MG63 (cell line): ENCODE measurements at regions not wholly inside any gene's neighbourhood (a gene's known extent, or its start where the extent isn't known, plus 50 kb on each side); places are given as distances from the start of the nearest gene placed in this dataset.

ENCODE experiments used
- DNase-seq: peaks from one replicate; pipeline ENCODE4 v3.0.0-alpha.2; 2020
- H3K27me3 ChIP-seq: fragments of 250-450 bp; sonication (Bioruptor Pico); 2 replicates; pipeline ENCODE4 v1.5.1; 2020; ENCODE audit warnings: mild to moderate bottlenecking, moderate library complexity
- H3K36me3 ChIP-seq: fragments of 250-450 bp; sonication (Bioruptor Pico); 2 replicates; pipeline ENCODE4 v1.5.1; 2020; ENCODE audit warnings: mild to moderate bottlenecking, moderate library complexity
- H3K4me3 ChIP-seq: fragments of 250-450 bp; sonication (Bioruptor Pico); 2 replicates; pipeline ENCODE4 v1.5.1; 2020; ENCODE audit warnings: mild to moderate bottlenecking, moderate library complexity
- H3K9me3 ChIP-seq: fragments of 250-450 bp; sonication (Bioruptor Pico); 2 replicates; pipeline ENCODE4 v1.5.1; 2020; ENCODE audit warnings: mild to moderate bottlenecking, moderate library complexity

DNA sequence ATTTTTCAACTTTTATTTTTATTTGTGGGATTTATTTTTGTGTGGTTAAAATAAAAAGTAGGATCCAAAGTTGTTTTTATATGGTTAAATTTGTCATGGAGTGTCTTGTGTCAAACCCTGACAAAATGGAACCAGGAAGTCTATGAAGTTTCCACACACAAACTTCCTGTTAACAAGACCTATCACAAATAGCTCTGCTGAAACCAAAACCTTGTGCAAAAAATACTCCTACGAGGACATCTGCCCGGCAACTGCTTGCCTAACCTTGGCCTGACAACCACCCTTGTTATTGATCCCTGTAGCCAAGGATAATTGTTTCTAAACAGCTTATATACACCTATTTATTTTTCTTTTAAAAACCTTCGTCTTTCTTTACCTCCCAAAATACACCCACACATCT lies 389.6 kb downstream of the TRIB2 start:
- no peaks in the 10 kb centered on the region for H3K9me3 ChIP-seq
- DNase-seq: no peak

DNA sequence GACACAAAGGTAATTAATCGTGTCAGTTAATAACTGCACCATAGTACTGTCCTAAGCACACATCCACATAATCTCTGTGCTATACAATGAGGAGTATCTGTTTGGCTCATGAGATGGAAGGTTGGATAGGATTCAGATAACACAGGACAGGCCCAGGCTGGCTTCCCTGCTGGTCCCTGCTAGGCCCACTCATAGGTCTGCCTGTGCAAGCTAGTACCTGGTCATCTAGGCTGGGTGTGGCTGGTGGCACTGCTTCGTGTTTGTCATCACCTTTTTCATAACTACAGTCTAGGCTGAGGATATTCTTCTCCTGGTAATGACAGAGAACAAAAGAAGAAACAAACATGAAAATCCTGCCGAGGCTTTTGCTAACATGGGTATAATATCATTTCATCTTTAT lies 392.8 kb downstream of the TRIB2 start:
- peaks cover 15% of the 10 kb centered on the region for H3K27me3 ChIP-seq
- no peaks in the 10 kb centered on the region for H3K36me3 ChIP-seq
- no peaks in the 10 kb centered on the region for H3K9me3 ChIP-seq
- H3K4me3 ChIP-seq: no peak overlapping the region
- no peak for DNase-seq

More for the DNA sequence above, 389.6 kb downstream of the TRIB2 start:
- H3K27me3 ChIP-seq: peaks cover 42% of the 10 kb centered on the region
- no peak overlapping the region for H3K4me3 ChIP-seq
- H3K36me3 ChIP-seq: no peaks in the 10 kb centered on the region

DNA sequence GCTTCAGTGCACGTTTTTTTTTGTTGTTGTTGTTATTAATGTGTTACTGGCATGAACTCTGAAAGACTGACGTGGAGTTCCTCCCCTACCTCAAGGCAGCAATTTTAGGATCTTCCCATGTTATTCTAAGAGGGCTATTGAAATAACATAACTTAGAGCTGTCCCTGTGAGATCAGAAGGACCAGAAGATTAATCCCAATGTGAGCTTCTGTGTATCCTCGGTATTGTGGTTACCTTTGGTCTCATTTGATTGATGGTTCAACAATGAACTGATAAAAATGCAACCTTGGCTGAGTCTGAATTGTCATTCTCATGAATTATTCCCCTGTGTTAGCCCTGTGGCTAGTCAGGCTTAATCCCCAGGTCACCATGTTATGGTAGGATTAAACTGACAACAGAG lies 394.1 kb downstream of the TRIB2 start:
- Histone ChIP-seq H3K36me3 (no peaks in the 10 kb centered on the region), H3K27me3 (peaks cover 6% of the 10 kb centered on the region; the same call in 1 of the 2 replicates), H3K9me3 (no peaks in the 10 kb centered on the region), H3K4me3 (no peak overlapping the region)
- no peak for DNase-seq

DNA sequence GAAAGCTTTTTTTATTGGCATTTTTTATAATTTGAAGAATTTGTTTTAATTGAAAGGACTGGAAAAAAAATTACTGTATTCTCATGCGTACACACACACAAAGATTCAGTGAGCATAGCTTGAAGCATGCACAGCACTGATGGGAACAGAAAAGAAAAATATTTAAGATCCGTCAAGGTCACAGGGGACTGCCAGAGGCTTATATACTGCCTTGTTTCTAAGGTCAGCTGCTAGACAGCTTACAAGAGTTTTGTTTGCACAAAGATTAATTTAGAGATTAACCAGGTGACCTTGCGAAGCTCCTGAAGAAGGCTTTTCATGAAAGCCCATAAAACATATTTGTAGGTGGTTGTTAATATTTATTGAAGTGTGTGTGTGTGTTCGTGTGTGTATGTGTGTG lies 396.3 kb downstream of the TRIB2 start:
- H3K9me3 ChIP-seq: no peaks in the 10 kb centered on the region
- DNase-seq: no peak
- H3K4me3 ChIP-seq: no peak overlapping the region
- H3K36me3 ChIP-seq: no peaks in the 10 kb centered on the region
- H3K27me3 ChIP-seq: no peaks in the 10 kb centered on the region

DNA sequence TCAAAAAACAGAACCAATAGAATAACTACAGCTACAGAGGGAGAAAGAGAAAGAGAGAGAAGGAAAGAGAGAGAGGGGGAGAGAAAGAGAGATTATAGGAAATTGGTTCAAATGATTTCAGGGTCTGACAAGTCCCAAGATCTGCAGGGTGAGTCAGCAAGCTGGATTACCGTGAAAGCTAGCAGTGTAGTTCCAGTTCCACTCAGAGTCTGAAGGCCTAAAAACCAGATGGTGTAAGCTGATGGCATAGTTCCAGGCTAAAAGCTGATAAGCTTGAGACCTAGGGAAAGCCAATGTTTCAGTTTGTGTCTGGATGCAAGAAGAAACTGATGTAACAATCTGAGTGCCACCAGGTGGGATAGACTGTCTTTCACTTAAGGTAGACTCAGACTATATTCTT lies 397.7 kb downstream of the TRIB2 start:
- peak; percentile 66 for DNase-seq
- H3K4me3 ChIP-seq: no peak overlapping the region
- H3K36me3 ChIP-seq: no peaks in the 10 kb centered on the region
- H3K27me3 ChIP-seq: no peaks in the 10 kb centered on the region
- no peaks in the 10 kb centered on the region for H3K9me3 ChIP-seq

DNA sequence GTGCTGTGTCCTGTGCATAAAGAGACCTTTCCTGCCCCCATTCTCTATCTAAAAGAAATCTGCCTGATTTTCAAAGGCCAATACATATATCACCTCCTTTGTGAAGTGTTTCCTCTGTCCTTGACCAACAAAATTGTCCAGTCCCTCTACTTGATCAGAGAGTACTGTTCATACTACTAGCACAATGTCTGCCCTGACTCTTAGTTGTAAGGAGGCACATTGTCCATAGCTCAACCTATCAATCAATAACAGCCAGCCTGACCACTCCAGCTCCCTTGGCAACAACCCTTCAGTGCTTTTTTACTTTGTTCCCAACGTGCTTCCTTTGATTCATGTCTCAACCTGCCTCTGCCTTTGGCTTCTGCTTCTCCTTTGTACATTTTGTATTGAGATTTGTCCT lies 398.9 kb downstream of the TRIB2 start:
- no peaks in the 10 kb centered on the region for H3K36me3 ChIP-seq
- DNase-seq: no peak
- no peaks in the 10 kb centered on the region for H3K9me3 ChIP-seq
- H3K27me3 ChIP-seq: peaks cover 4% of the 10 kb centered on the region; the same call in 1 of the 2 replicates
- no peak overlapping the region for H3K4me3 ChIP-seq

DNA sequence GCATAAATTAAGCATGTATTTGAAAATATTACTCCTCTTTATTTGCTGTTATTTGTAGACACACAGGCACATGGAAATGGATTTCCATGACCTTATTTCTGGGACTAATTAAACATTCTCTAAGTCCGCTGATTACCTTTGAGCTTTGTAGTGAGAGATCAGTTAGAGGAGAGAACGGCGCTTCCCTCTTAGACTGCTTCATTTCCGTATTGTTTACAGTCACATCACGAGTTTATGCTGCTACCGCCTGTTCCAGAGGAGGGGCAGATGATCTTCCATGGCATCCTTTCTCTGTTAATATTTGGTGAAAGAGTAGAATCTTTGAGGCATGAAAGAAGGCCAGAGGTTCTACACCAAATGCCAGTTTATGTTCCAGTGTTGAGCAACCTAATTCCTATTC lies 404.4 kb downstream of the TRIB2 start:
- Histone ChIP-seq H3K9me3 (no peaks in the 10 kb centered on the region), H3K4me3 (no peak overlapping the region), H3K36me3 (no peaks in the 10 kb centered on the region), H3K27me3 (peaks cover 39% of the 10 kb centered on the region)
- no peak for DNase-seq

DNA sequence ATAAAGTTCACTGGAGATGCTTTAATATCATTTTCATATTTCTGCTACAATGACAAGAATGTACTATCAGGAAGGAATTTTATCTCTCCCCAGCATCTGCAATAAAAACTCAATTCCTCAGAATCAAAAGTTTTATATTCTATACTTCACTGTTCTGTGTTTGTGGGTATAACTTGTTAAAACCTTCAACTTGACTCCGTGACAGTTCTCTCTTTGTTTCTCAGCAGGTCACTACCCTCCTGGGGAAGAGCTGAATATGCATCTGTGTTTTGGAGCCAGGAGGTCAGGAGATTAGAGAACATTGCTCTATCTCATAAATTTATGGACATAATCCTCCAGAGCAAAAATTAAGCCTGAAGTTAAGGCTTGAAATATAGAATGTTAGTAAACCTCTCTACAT lies 411.4 kb downstream of the TRIB2 start:
- Histone ChIP-seq H3K9me3 (no peaks in the 10 kb centered on the region), H3K36me3 (no peaks in the 10 kb centered on the region), H3K4me3 (no peak overlapping the region), H3K27me3 (peaks cover 54% of the 10 kb centered on the region)
- no peak for DNase-seq

DNA sequence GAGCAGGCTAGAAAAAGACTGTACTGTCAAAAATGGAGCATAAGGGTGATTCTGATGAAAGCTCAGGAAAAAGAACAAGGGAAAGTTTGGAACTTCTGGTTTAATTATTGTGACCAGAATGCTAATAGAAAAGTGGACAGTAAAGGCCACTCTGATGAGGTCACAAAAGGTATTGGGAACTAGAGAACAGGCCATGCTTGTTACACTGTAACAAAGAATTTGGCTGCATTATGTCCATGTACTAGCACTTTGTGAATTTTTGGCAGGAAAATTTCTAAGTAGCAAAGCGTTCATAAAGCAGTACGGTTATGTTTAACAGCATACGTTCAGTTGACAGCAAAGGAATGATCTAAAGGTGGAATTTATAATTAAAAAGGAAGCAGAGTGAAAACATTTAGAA lies 418.6 kb downstream of the TRIB2 start:
- Histone ChIP-seq H3K9me3 (no peaks in the 10 kb centered on the region), H3K27me3 (peaks cover 13% of the 10 kb centered on the region), H3K4me3 (no peak overlapping the region), H3K36me3 (no peaks in the 10 kb centered on the region)
- DNase-seq: no peak

DNA sequence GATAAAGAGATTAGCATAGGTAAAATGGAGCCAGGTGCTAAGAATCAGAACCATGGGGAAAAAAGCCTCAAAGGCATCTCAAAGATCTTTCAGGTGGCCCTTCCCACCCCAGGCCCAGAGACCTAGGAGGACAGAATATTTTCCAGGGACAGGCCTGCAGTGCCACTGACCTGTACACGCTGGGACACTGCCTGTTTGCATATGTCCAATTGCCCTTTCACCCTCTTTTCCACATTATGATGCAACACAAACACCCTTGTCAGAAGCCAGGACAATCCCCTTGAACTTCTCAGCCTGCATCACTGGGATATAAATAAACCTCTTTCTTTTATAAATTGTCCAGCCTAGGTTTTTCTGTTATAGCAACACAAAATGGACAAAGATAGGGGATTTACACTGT lies 419.1 kb downstream of the TRIB2 start:
- no peaks in the 10 kb centered on the region for H3K36me3 ChIP-seq
- H3K4me3 ChIP-seq: no peak overlapping the region
- peaks cover 13% of the 10 kb centered on the region for H3K27me3 ChIP-seq
- H3K9me3 ChIP-seq: no peaks in the 10 kb centered on the region
- no peak for DNase-seq

DNA sequence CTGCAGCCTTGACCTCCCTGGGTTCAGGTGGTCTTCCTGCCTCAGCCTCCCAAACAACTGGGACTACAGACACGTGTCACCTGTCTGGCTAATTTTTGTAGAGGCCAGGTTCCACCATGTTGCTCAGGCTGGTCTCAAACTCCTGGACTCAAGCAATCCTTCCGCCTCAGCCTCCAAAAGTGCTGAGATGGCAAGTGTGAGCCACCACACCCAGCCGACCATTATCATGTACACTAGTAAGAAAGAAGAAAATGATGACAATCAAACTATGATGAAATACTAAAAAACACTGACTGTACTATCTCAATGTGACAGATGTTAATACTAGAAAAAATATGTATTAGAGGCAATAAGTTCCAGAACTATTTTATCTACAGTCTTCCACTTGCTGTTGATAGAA lies 420.9 kb downstream of the TRIB2 start:
- H3K27me3 ChIP-seq: peaks cover 23% of the 10 kb centered on the region
- no peaks in the 10 kb centered on the region for H3K9me3 ChIP-seq
- H3K4me3 ChIP-seq: no peak overlapping the region
- no peak for DNase-seq
- no peaks in the 10 kb centered on the region for H3K36me3 ChIP-seq

DNA sequence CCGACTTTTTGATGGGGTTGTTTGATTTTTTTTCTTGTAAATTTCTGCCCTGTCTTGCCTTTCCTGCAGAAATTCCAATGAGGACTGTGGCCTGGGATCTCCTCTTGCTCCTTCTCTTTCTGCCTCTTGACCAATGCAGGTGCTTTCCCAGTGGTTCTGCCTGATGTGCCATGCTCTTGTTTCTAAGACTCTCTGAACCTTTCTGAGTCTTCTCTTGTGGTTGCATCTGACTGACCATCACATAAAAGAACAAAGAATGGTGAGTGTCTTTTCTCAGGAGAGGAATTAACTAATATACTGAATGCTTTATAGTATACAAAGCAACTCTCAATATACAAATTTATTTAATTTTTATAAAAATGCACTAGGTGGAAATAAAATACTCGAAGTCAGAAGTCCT lies 424.6 kb downstream of the TRIB2 start:
- no peak for DNase-seq
- no peaks in the 10 kb centered on the region for H3K9me3 ChIP-seq
- H3K36me3 ChIP-seq: no peaks in the 10 kb centered on the region
- peaks cover 37% of the 10 kb centered on the region for H3K27me3 ChIP-seq
- no peak overlapping the region for H3K4me3 ChIP-seq

DNA sequence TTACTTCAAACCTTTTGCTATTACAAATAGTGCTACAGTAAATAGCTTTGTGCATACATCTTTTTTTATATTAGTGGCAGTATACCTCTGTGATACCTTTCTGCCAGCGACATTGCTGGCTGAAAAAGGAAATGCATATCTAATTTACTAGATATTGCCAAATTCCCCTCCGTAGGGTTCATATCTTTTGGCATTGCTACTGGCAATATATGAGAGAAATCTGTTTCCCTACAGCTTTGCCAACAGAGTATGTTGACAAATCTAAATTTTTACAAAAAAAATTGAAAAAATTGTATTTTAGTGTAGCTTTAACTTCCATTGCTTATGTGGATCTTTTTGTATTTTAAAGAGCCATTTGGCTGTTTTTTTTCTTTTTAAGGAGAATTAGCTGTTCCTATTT lies 426.7 kb downstream of the TRIB2 start:
- no peak for DNase-seq
- no peaks in the 10 kb centered on the region for H3K9me3 ChIP-seq

DNA sequence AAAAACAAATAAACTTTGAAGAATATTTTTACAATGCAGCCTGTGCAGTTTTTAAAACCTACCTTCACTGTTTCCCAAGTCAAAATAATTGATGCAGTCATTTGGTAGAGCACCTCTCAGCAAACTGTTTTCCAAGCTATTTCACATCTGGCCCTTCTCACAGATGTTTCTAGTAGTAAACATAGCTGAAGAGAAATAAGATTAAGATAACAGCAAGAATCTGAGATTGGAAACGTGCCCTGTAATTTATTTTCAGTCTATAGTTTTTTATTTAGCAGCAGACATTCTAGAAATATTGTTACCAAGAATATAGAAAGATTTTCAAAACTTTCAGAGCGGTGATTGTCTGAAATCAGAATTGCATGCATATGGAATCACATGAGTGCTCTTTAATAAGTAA lies 440.2 kb downstream of the TRIB2 start:
- no peaks in the 10 kb centered on the region for H3K36me3 ChIP-seq
- H3K4me3 ChIP-seq: no peak overlapping the region
- peaks cover 79% of the 10 kb centered on the region for H3K27me3 ChIP-seq
- DNase-seq: no peak
- no peaks in the 10 kb centered on the region for H3K9me3 ChIP-seq

More for the DNA sequence above, 426.7 kb downstream of the TRIB2 start:
- H3K36me3 ChIP-seq: no peaks in the 10 kb centered on the region
- peaks cover 49% of the 10 kb centered on the region for H3K27me3 ChIP-seq
- no peak overlapping the region for H3K4me3 ChIP-seq

DNA sequence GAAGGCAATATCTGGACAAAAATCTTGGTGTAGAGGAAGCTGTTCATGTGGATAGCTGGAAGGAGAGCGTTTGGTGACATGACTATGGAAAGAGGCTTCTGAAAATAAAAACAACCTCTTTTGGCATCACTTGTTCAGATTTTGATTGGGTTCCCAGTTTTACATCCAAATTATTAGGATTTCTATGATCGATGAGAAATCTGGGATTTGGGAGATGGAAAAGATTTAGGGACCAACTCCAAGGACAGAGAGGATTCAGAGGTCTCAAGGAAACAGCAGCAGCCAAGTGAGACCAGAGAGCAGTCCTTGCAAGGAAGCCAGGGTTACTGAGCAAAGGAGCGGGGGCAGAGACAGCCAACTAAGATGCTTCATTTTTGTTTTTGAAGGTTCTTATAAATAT lies 441.7 kb downstream of the TRIB2 start:
- DNase-seq: no peak
- peaks cover 88% of the 10 kb centered on the region for H3K27me3 ChIP-seq
- H3K4me3 ChIP-seq: no peak overlapping the region
- H3K36me3 ChIP-seq: no peaks in the 10 kb centered on the region
- no peaks in the 10 kb centered on the region for H3K9me3 ChIP-seq

DNA sequence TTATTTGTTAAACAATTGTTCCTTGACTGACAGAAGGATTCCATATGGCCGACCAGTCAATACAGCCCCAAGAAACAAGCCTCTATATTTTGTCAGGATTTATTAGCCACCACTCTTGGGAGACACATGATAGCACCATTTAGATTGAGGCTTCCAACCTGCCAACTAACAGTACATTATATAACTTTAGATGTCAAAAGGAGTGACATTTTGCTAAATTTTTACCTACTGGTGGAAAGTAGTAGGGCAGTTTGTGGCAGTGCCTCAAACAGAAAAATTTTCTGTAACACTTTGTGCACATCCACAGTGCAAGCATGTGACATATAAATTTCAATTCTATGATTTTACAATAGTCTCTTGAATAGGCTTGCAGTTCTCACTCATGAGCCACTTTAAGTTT lies 464.0 kb downstream of the TRIB2 start:
- Histone ChIP-seq H3K36me3 (no peaks in the 10 kb centered on the region), H3K9me3 (no peaks in the 10 kb centered on the region), H3K4me3 (no peak overlapping the region), H3K27me3 (peaks cover 12% of the 10 kb centered on the region)
- no peak for DNase-seq

DNA sequence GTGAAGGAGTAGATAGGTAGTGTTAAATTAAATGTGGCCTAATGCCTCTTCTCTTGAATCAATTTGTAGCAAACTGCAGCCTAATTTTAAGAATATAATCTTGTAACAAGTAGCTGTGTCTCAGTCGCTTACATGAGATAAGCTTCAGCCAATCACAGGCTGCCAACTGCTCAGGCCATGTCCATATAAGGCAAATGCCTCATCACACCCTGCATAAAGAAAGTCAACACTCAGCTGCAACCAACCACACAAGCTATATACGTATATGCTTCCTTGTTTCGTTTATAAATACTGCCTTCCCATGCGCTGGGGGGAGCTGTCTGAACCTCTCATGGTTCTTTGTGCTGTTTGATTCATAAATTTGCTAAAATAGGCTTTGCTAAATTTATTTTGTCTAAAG lies 476.3 kb downstream of the TRIB2 start:
- Histone ChIP-seq H3K4me3 (no peak overlapping the region), H3K27me3 (peaks cover 52% of the 10 kb centered on the region), H3K36me3 (no peaks in the 10 kb centered on the region), H3K9me3 (no peaks in the 10 kb centered on the region)
- peak; percentile 30 for DNase-seq

DNA sequence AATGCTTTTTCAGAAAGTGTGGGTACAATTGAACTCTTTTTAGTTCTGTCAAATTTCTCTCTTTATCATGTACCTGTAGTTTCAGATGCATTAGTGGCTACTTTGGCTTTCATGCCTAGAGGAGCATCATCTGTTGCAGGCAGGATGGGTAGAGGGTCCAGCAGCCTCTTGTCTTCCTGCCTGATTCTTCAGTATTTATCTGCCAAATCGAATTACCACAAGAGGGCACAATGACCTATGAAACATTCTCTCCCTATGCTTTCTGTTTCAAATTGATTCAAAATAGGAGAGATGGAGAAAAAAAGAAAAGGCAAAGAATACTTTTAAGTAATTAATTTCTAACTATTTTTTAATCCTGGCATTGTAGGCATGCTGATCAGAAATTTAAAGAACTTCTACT lies 477.2 kb downstream of the TRIB2 start:
- no peak overlapping the region for H3K4me3 ChIP-seq
- H3K9me3 ChIP-seq: no peaks in the 10 kb centered on the region
- DNase-seq: peak; percentile 34
- peaks cover 45% of the 10 kb centered on the region for H3K27me3 ChIP-seq
- no peaks in the 10 kb centered on the region for H3K36me3 ChIP-seq

DNA sequence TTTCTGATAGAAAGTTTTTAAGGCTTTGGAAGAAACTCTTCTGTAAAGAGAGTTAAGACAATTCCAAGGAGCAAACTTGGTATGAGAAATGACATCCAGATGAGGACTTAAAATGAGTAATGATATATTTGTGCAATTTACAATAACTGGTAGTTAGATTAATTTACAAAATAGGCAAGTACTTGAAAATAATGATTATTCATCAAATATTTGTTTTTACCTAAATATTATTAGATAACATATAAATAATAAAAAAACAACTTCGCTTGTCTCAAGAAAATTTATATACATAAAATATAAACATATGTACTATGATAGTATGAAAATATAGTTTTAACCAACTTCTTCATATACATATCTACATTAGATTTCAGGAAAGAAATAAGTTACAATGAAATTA lies 478.5 kb downstream of the TRIB2 start:
- DNase-seq: no peak
- Histone ChIP-seq H3K9me3 (no peaks in the 10 kb centered on the region), H3K36me3 (no peaks in the 10 kb centered on the region), H3K4me3 (no peak overlapping the region), H3K27me3 (peaks cover 40% of the 10 kb centered on the region)
